Caco-2 (cell line): ENCODE measurements at regions not wholly inside any gene's neighbourhood (a gene's known extent, or its start where the extent isn't known, plus 50 kb on each side); places are given as distances from the start of the nearest gene placed in this dataset.

Source experiments
- BruUV-seq: library from RNA; stranded (reverse); fragments of 400-500 nt; replicated peaks from 2 replicates; lab custom pipeline; 2021; lab: Mats Ljungman, UMichigan
- CTCF ChIA-PET: fragments of 300-600 bp; sonication (Branson Sonifier 250); formaldehyde crosslinking; loops from one replicate; lab custom pipeline; 2022; ENCODE audit warnings: antibody characterized with exemption; lab: Charles Lee
- POLR2A ChIA-PET: fragments of 300-600 bp; sonication (Branson Sonifier 250); formaldehyde crosslinking; loops from one replicate; lab custom pipeline; 2022; ENCODE audit warnings: antibody characterized with exemption; lab: Charles Lee
- DNase-seq, 2 experiments: peaks; one replicate each; pipeline versions ENCODE4 v3.0.0 to v3.0.0-alpha.2; 2020 to 2022
- H3K27me3 ChIP-seq: replicated peaks from 2 replicates; pipeline ENCODE4 v1.6.0; 2011; ENCODE audit warnings: low read length; ENCODE audit not compliant: control insufficient read depth, insufficient read depth
- H3K36me3 ChIP-seq: 2 replicates; pipeline ENCODE4 v1.5.1; 2011; ENCODE audit warnings: low read length; ENCODE audit not compliant: control insufficient read depth, insufficient read depth
- H3K4me1 ChIP-seq: fragments of 250-450 bp; sonication (Bioruptor Pico); 2 replicates; pipeline ENCODE4 v1.5.1; 2020; ENCODE audit warnings: mild to moderate bottlenecking
- H3K4me3 ChIP-seq: 2 replicates; pipeline ENCODE4 v1.5.1; 2011; ENCODE audit warnings: low read depth, mild to moderate bottlenecking, control low read depth, low read length
- H3K9me3 ChIP-seq: fragments of 250-450 bp; sonication (Bioruptor Pico); 2 replicates; pipeline ENCODE4 v1.5.1; 2020; ENCODE audit warnings: mild to moderate bottlenecking, moderate library complexity
- H3K27ac Mint-ChIP-seq: one replicate; pipeline ENCODE4 v1.8.0; 2022; ENCODE audit warnings: mixed read lengths; ENCODE audit not compliant: unreplicated experiment
- H3K27me3 Mint-ChIP-seq: one replicate; pipeline ENCODE4 v1.8.0; 2022; ENCODE audit warnings: mixed read lengths; ENCODE audit not compliant: insufficient read depth, unreplicated experiment
- H3K36me3 Mint-ChIP-seq: one replicate; pipeline ENCODE4 v1.8.0; 2022; ENCODE audit warnings: mild to moderate bottlenecking, mixed read lengths; ENCODE audit not compliant: insufficient read depth, unreplicated experiment
- H3K4me1 Mint-ChIP-seq: one replicate; pipeline ENCODE4 v1.8.0; 2022; ENCODE audit warnings: low read depth, mixed read lengths; ENCODE audit not compliant: unreplicated experiment
- H3K4me3 Mint-ChIP-seq: one replicate; pipeline ENCODE4 v1.8.0; 2022; ENCODE audit warnings: mild to moderate bottlenecking, moderate library complexity, mixed read lengths; ENCODE audit not compliant: unreplicated experiment
- H3K9me3 Mint-ChIP-seq: one replicate; pipeline ENCODE4 v1.8.0; 2022; ENCODE audit warnings: mixed read lengths; ENCODE audit not compliant: unreplicated experiment
- CTCF ChIP-seq, 2 experiments: fragments of 200-600 bp in 1 of 2; IDR thresholded peaks; 1 replicate in 1 of 2; 2 replicates in 1 of 2; pipeline versions ENCODE4 v1.5.1 to v1.8.0; 2011 to 2022; ENCODE audit warnings: antibody characterized with exemption in 1 of 2, control low read depth in 1 of 2, inconsistent platforms in 1 of 2, low read depth in 1 of 2, low read length in 1 of 2, mild to moderate bottlenecking in 1 of 2, moderate library complexity in 1 of 2; ENCODE audit not compliant: insufficient read depth in 1 of 2, severe bottlenecking in 1 of 2, unreplicated experiment in 1 of 2
- intact Hi-C: fragments of 100-400 bp; cut with micrococcal nuclease; formaldehyde crosslinking; loops from one replicate; pipeline ENCODE4 v1.10.0; 2022; ENCODE audit not compliant: unreplicated experiment

GRCh38 chr11:112656772-112657428 lies 304.3 kb upstream of the NCAM1 start:
- peaks cover 14% of the 10 kb centered on the region for H3K27me3 Mint-ChIP-seq
- no peak for TF ChIP-seq CTCF (IDR thresholded peaks at IDR 0.05; ENCODE audit: insufficient read depth in 1 of 2, low read depth in 1 of 2, low read length in 1 of 2, severe bottlenecking in 1 of 2, unreplicated experiment in 1 of 2)
- H3K4me1 ChIP-seq: no peaks in the 10 kb centered on the region
- no peak for DNase-seq
- no peaks in the 10 kb centered on the region for H3K36me3 ChIP-seq
- peaks cover 2% of the 10 kb centered on the region; the same call in 1 of the 2 replicates for H3K27me3 ChIP-seq
- no peak overlapping the region for H3K4me3 Mint-ChIP-seq
- no TSS peak for BruUV-seq
- H3K27ac Mint-ChIP-seq: no peak overlapping the region
- H3K9me3 ChIP-seq: no peaks in the 10 kb centered on the region
- CTCF ChIA-PET: no interaction called here
- POLR2A ChIA-PET: no interaction called here
- H3K4me3 ChIP-seq: no peak overlapping the region
- intact Hi-C loops: no loop called here
- no peaks in the 10 kb centered on the region for H3K4me1 Mint-ChIP-seq
- H3K36me3 Mint-ChIP-seq: no peaks in the 10 kb centered on the region
- no peaks in the 10 kb centered on the region for H3K9me3 Mint-ChIP-seq

GRCh38 chr11:112658431-112658878 lies 302.8 kb upstream of the NCAM1 start:
- DNase-seq: no peak
- Mint-ChIP-seq H3K27ac (no peak overlapping the region), H3K9me3 (no peaks in the 10 kb centered on the region), H3K36me3 (no peaks in the 10 kb centered on the region), H3K4me3 (no peak overlapping the region), H3K27me3 (peaks cover 17% of the 10 kb centered on the region), H3K4me1 (no peaks in the 10 kb centered on the region)
- no TSS peak for BruUV-seq
- POLR2A ChIA-PET: no interaction called here
- no peak for TF ChIP-seq CTCF (IDR thresholded peaks at IDR 0.05; ENCODE audit: insufficient read depth in 1 of 2, low read depth in 1 of 2, low read length in 1 of 2, severe bottlenecking in 1 of 2, unreplicated experiment in 1 of 2)
- H3K4me1 ChIP-seq: no peaks in the 10 kb centered on the region
- no peaks in the 10 kb centered on the region for H3K9me3 ChIP-seq
- H3K36me3 ChIP-seq: no peaks in the 10 kb centered on the region
- peaks cover 2% of the 10 kb centered on the region; the same call in 1 of the 2 replicates for H3K27me3 ChIP-seq
- no peak overlapping the region for H3K4me3 ChIP-seq
- intact Hi-C loops: no loop called here
- CTCF ChIA-PET: no interaction called here

- no peak overlapping the region for H3K4me3 Mint-ChIP-seq
- Histone ChIP-seq H3K4me1 (no peaks in the 10 kb centered on the region), H3K4me3 (no peak overlapping the region), H3K36me3 (no peaks in the 10 kb centered on the region), H3K9me3 (no peaks in the 10 kb centered on the region), H3K27me3 (0 out of 2 replicates have a peak, but pooled peaks cover 2% of the 10 kb centered on the region)
- intact Hi-C loops: no loop called here
- ChIA-PET POLR2A (no interaction called here), CTCF (no interaction called here)
- H3K27me3 Mint-ChIP-seq: peaks cover 30% of the 10 kb centered on the region
- H3K9me3 Mint-ChIP-seq: no peaks in the 10 kb centered on the region
- no peak for DNase-seq
- H3K27ac Mint-ChIP-seq: no peak overlapping the region
- no TSS peak for BruUV-seq
- H3K4me1 Mint-ChIP-seq: no peaks in the 10 kb centered on the region
- TF ChIP-seq CTCF (IDR thresholded peaks at IDR 0.05; ENCODE audit: insufficient read depth in 1 of 2, low read depth in 1 of 2, low read length in 1 of 2, severe bottlenecking in 1 of 2, unreplicated experiment in 1 of 2): no peak
- no peaks in the 10 kb centered on the region for H3K36me3 Mint-ChIP-seq
These were observed 300.1 kb upstream of the NCAM1 start for GRCh38 chr11:112661146-112661545.
